Choroid plexus epithelial cell (primary cell): ENCODE measurements at regions not wholly inside any gene's neighbourhood (a gene's known extent, or its start where the extent isn't known, plus 50 kb on each side); places are given as distances from the start of the nearest gene placed in this dataset.

Source experiments
- DNase-seq: peaks from one replicate; pipeline ENCODE4 v3.0.0-alpha.2; 2010; ENCODE audit warnings: low read depth
- H3K4me3 ChIP-seq: 2 replicates; pipeline ENCODE4 v1.5.1; 2011; ENCODE audit warnings: low read depth, mild to moderate bottlenecking, control low read depth, low read length, moderate library complexity
- CTCF ChIP-seq: conservative IDR thresholded peaks from 2 replicates; pipeline ENCODE4 v1.5.1; 2011; ENCODE audit warnings: low read depth, mild to moderate bottlenecking, control low read depth, inconsistent platforms, low read length, moderate library complexity

GRCh38 chr10:128482052-128482451 is 355.8 kb upstream of the MKI67 start:
- DNase-seq = no peak
- TF ChIP-seq CTCF = no peak
- no peak overlapping the region for H3K4me3 ChIP-seq

DNA sequence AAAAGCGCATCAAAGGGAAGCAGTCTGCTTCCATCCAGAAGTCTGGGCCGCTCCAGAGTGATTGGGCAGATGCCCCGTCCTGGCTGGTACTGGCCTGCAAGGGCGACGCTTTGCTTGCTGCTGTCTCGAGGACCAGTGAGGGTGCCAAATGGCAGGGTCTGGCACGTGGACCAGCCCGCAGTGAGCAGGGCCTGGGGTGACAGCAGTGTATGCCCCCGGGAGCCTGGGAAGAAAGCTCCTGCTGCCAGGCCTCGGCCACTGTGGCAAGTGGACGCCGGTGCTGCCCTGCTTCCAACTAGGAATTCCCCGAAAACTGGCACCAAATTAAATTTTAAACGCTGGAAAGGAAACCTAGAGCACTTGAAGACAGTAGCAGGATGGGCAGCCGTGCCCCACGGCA is 357.0 kb upstream of the MKI67 start:
- no peak for TF ChIP-seq CTCF
- no peak for DNase-seq
- no peak overlapping the region for H3K4me3 ChIP-seq

- H3K4me3 ChIP-seq = no peak overlapping the region
- no peak for TF ChIP-seq CTCF
- no peak for DNase-seq
Observed at GRCh38 chr10:128484041-128484440, 357.8 kb upstream of the MKI67 start.

DNA sequence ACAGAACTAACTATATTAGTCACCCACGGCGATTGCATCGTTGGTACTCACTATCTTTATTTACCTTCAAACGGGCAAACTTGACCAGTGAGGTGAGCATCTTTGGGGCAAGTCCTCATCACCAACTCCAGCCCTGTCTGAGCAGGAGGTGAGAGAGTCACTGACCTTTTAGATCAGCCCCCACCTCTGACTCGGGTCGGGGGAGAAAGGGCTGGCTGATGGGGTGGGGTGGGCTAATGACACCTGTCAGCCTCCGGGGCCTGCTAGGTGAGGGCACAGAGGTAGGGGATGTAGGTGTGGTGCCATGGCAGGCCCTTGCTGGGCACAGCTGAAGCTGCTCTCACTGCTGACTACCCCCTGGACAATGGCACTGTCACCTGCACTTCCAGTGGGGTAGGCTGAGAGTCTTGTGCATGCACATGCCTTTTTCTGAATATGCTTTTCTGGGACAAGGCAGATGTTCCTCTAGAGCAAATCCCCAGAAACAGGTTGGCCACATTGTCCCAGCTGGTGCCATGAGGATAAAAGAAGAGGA is 359.5 kb upstream of the MKI67 start:
- no peak for DNase-seq
- no peak for TF ChIP-seq CTCF
- H3K4me3 ChIP-seq = no peak overlapping the region

GRCh38 chr10:128487517-128487916 is 361.3 kb upstream of the MKI67 start:
- no peak overlapping the region for H3K4me3 ChIP-seq
- no peak for DNase-seq
- no peak for TF ChIP-seq CTCF

- TF ChIP-seq CTCF = no peak
- DNase-seq = no peak
- no peak overlapping the region for H3K4me3 ChIP-seq
Observed at GRCh38 chr10:128489324-128490247, 363.4 kb upstream of the MKI67 start.

- no peak for DNase-seq
- no peak overlapping the region for H3K4me3 ChIP-seq
- no peak for TF ChIP-seq CTCF
Observed at GRCh38 chr10:128491686-128492085, 365.5 kb upstream of the MKI67 start.
